Heart right ventricle (tissue), 16 donors: ENCODE measurements at regions not wholly inside any gene's neighbourhood (a gene's known extent, or its start where the extent isn't known, plus 50 kb on each side); places are given as distances from the start of the nearest gene placed in this dataset.

Experiments
- ATAC-seq, 8 donors: fragments of 200-7000 bp; cut with Tn5 transposase; one replicate each; pipeline ENCODE4 v1.9.1; 2020; ENCODE audit warnings: mild to moderate bottlenecking in 8 of 8, moderate library complexity in 8 of 8, moderate number of reproducible peaks in 1 of 8
- DNase-seq, 2 donors: peaks; one replicate each; pipeline ENCODE4 v3.0.0-alpha.2; 2020
- H3K27ac ChIP-seq, 10 donors: fragments of 200-600 bp; sonication (generic) in 2 of 10; one replicate each; pipeline versions ENCODE4 v1.5.0 to v1.8.0; 2020 to 2022; ENCODE audit warnings: mild to moderate bottlenecking in 3 of 10
- H3K27me3 ChIP-seq, 7 donors: fragments of 200-600 bp; one replicate each; pipeline ENCODE4 v1.8.0; 2021 to 2022; ENCODE audit warnings: mild to moderate bottlenecking in 2 of 7
- H3K36me3 ChIP-seq, 9 donors: fragments of 200-600 bp; sonication (generic) in 1 of 9; one replicate each; pipeline versions ENCODE4 v1.5.0 to v1.8.0; 2020 to 2022; ENCODE audit warnings: mild to moderate bottlenecking in 2 of 9
- H3K4me1 ChIP-seq, 9 donors: fragments of 200-600 bp; sonication (generic) in 1 of 9; one replicate each; pipeline versions ENCODE4 v1.5.0 to v1.8.0; 2020 to 2022; ENCODE audit warnings: mild to moderate bottlenecking in 4 of 9
- H3K4me3 ChIP-seq, 10 donors: fragments of 200-600 bp; sonication (generic) in 2 of 10; one replicate each; pipeline versions ENCODE4 v1.5.0 to v1.8.0; 2020 to 2022; ENCODE audit warnings: mild to moderate bottlenecking in 7 of 10, moderate library complexity in 2 of 10
- H3K9me3 ChIP-seq, 11 donors: fragments of 200-600 bp in 10 of 11; sonication (generic) in 2 of 11; one replicate each; pipeline versions ENCODE4 v1.5.0 to v1.8.0; 2013 to 2022; ENCODE audit warnings: mild to moderate bottlenecking in 2 of 11, control low read depth in 1 of 11, moderate library complexity in 1 of 11
- WGBS, 2 donors: extraction: QIAGEN DNeasy Blood & Tissue Kit; methylation state at CpG; one replicate each; pipeline ENCODE4 v1.1.7; 2013; ENCODE audit warnings: inconsistent platforms in 1 of 2; 5-methylcytosine and 5-hydroxymethylcytosine counted together
- intact Hi-C, 10 donors: fragments of 100-400 bp; cut with DNase I; formaldehyde crosslinking; loops; one replicate each; pipeline versions ENCODE4 v1.11.1 to v1.14.2; 2022
- TF ChIP-seq, protein P1 (sequence below), 9 donors: fragments of 200-600 bp; sonication (generic) in 2 of 9; IDR thresholded peaks; one replicate each; pipeline versions ENCODE4 v1.5.0 to v1.8.0; 2021 to 2022; ENCODE audit warnings: antibody characterized with exemption in 9 of 9, mild to moderate bottlenecking in 5 of 9, moderate library complexity in 1 of 9
- donor health status: Arrhythmogenic right ventricular cardiomyopathy.
- donor health status: ischemic (EF 13 %, LVEDD 7.1; RV severe dilation, severe dysfunction).
- donor health status: healthy with polysubstance abuse.
- donor health status: DM: no; HTN: yes; CAD: no.
- donor health status: DM: no; HTN: no; CAD: no.
- donor health status: ischemic (EF 25% LVEDD 6.9; RV normal size, moderate dysfunction).
- donor health status: ischemic (EF 25% LVEDD 5.7; RV mildly dilated, moderate dysfunction).
- donor health status: healthy.
- donor health status: DM: yes; HTN: yes; CAD: no.
- donor health status: Ischemic cardiomyopathy.
- donor health status: ischemic (EF 35%, LVEDD 5.7; RV mildly dilated, moderate dysfunction).
- donor health status: nonischemic (EF 11% LVEDD 7.7; RV severe dilation, severe dysfunction).
- donor health status: DM: yes; HTN: yes; CAD: no.
- donor health status: PGD.
- donor health status: ischemic (EF 29% LVEDD 5.4; RV normal size, mild dysfunction).
- donor health status: nonischemic (EF 23%, LVEDD 6.1; RV moderate dilation, normal function).

GRCh38 chr12:46676396-46676795, 149.4 kb downstream of the SLC38A4 start:
- Histone ChIP-seq H3K4me3 (no peak overlapping the region), H3K27me3 (no peaks in the 10 kb centered on the region), H3K36me3 (no peaks in the 10 kb centered on the region), H3K9me3 (no peaks in the 10 kb centered on the region), H3K27ac (no peak overlapping the region), H3K4me1 (peaks cover 0 to under 1% (median 0%) of the 10 kb centered on the region in 9 donors)
- 76 to 88% methylated on average over 1 of the region's 1 CpG for WGBS, 2 donors
- TF ChIP-seq, protein P1, sequence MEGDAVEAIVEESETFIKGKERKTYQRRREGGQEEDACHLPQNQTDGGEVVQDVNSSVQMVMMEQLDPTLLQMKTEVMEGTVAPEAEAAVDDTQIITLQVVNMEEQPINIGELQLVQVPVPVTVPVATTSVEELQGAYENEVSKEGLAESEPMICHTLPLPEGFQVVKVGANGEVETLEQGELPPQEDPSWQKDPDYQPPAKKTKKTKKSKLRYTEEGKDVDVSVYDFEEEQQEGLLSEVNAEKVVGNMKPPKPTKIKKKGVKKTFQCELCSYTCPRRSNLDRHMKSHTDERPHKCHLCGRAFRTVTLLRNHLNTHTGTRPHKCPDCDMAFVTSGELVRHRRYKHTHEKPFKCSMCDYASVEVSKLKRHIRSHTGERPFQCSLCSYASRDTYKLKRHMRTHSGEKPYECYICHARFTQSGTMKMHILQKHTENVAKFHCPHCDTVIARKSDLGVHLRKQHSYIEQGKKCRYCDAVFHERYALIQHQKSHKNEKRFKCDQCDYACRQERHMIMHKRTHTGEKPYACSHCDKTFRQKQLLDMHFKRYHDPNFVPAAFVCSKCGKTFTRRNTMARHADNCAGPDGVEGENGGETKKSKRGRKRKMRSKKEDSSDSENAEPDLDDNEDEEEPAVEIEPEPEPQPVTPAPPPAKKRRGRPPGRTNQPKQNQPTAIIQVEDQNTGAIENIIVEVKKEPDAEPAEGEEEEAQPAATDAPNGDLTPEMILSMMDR (IDR thresholded peaks at IDR 0.05): no peak
- intact Hi-C loops: loop anchor here in 9 of 10 donors (5.0 to 10.0 kb wide), 8 partner anchors 256 to 682 kb away; partner anchors contain the start of gene SCAF11 (in 1 of the 9)
- no peak for DNase-seq
- ATAC-seq: no peak

DNA sequence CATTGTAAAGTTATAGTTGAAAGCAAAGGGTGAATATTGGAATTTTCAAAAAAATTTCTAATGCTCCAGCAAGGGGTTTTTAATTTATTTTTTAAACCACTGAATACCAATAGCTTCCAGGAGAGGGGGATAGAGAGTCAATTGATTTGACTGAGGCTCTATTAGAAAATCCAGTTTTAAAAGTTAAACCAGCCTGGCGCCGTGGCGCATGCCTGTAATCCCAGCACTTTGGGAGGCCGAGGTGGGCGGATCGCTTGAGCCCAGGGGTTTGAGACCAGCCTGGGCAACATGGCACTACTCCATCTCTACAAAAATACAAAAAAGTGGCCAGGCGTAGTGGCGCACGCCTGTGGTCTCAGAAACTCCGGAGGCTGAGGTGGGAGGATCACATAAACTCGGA, 150.1 kb downstream of the SLC38A4 start:
- ATAC-seq (no peak), DNase-seq (peak in 1 of 2 donors; percentile 15)
- no peaks in the 10 kb centered on the region for H3K36me3 ChIP-seq
- H3K27ac ChIP-seq: no peak overlapping the region
- no peaks in the 10 kb centered on the region for H3K9me3 ChIP-seq
- 57 to 58% methylated on average over 11 of the region's 11 CpGs for WGBS, 2 donors
- no peaks in the 10 kb centered on the region for H3K27me3 ChIP-seq
- TF ChIP-seq, protein P1 (IDR thresholded peaks at IDR 0.05): peak; percentile 49 to 79 (median 69)
- no peak overlapping the region for H3K4me3 ChIP-seq
- intact Hi-C loops: loop anchor here (2.0 to 10.0 kb wide), 9 partner anchors 257 to 681 kb away; partner anchors contain the start of gene SCAF11 (in 1 of the 10)
- H3K4me1 ChIP-seq: peaks cover 0 to 7% (median 0%) of the 10 kb centered on the region in 9 donors

DNA sequence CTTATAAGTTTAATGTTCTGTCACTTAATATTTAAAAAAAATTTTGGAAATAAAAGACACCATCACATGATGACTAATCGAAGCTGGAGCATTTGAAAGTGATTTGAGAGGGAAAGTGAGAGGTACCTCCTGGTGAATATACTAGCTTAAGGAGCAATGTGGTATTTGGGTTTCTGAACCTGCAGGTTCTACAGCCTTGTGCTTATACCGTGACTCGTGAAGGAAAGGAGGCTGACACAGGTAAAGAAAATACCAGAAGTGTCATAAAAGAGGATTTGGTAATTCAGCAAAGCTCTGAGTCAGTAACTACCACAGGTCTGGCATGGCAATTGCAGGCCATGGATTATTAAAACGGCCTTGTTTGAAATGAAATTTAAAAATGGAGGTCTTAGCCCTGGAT, 151.0 kb downstream of the SLC38A4 start:
- intact Hi-C loops: loop anchor here (2.0 to 10.0 kb wide), 9 partner anchors 258 to 680 kb away; partner anchors contain the start of gene SCAF11 (in 1 of the 10)
- Histone ChIP-seq H3K27me3 (no peaks in the 10 kb centered on the region), H3K36me3 (no peaks in the 10 kb centered on the region), H3K4me3 (no peak overlapping the region), H3K4me1 (peaks cover 0 to 8% (median 0%) of the 10 kb centered on the region in 9 donors), H3K9me3 (no peaks in the 10 kb centered on the region), H3K27ac (no peak overlapping the region)
- DNase-seq (no peak), ATAC-seq (no peak)
- TF ChIP-seq, protein P1 (IDR thresholded peaks at IDR 0.05): no peak
- 88 to 90% methylated on average over 4 of the region's 4 CpGs for WGBS, 2 donors

DNA sequence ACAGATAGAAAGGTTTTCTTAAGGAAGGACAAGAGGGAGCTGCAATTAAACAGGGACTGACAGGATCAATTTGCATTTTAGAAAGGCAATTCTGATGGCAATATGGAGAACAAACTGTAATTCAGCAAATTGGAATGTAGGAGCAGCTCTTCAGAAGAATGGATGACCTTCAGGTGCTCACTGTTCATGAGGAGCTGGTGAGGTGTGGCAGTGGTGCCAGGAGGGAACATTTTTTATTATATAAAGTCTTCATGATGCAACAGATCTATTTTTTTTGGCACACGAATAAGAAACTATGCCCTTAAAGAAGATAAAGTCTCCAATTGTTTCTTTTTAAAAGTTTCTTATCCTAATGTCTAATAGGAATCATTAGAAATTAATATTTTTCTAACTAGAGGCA, 151.7 kb downstream of the SLC38A4 start:
- no peaks in the 10 kb centered on the region for H3K9me3 ChIP-seq
- 80 to 87% methylated on average over 1 of the region's 1 CpG for WGBS, 2 donors
- intact Hi-C loops: loop anchor here in 7 of 10 donors (2.0 to 10.0 kb wide), 6 partner anchors 261 to 679 kb away; partner anchors contain the start of gene SCAF11 (in 1 of the 7)
- no peak overlapping the region for H3K27ac ChIP-seq
- no peak overlapping the region for H3K4me3 ChIP-seq
- ATAC-seq (no peak), DNase-seq (no peak)
- no peaks in the 10 kb centered on the region for H3K36me3 ChIP-seq
- TF ChIP-seq, protein P1 (IDR thresholded peaks at IDR 0.05): no peak
- H3K27me3 ChIP-seq: no peaks in the 10 kb centered on the region
- peaks cover 0 to 8% (median 0%) of the 10 kb centered on the region in 9 donors for H3K4me1 ChIP-seq
